ENCODE measurements at regions not wholly inside any gene's neighbourhood (a gene's known extent, or its start where the extent isn't known, plus 50 kb on each side); places are given as distances from the start of the nearest gene placed in this dataset.

GRCh38 chr3:88528494-88528893 lies 378.7 kb downstream of the C3orf38 start:
- TF ChIP-seq, protein P1, sequence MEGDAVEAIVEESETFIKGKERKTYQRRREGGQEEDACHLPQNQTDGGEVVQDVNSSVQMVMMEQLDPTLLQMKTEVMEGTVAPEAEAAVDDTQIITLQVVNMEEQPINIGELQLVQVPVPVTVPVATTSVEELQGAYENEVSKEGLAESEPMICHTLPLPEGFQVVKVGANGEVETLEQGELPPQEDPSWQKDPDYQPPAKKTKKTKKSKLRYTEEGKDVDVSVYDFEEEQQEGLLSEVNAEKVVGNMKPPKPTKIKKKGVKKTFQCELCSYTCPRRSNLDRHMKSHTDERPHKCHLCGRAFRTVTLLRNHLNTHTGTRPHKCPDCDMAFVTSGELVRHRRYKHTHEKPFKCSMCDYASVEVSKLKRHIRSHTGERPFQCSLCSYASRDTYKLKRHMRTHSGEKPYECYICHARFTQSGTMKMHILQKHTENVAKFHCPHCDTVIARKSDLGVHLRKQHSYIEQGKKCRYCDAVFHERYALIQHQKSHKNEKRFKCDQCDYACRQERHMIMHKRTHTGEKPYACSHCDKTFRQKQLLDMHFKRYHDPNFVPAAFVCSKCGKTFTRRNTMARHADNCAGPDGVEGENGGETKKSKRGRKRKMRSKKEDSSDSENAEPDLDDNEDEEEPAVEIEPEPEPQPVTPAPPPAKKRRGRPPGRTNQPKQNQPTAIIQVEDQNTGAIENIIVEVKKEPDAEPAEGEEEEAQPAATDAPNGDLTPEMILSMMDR (IDR thresholded peaks at IDR 0.05; ENCODE audit: low read depth, low read length), result no peak
- no peak for TF ChIP-seq EZH2phosphoT487 (IDR thresholded peaks at IDR 0.05; ENCODE audit: low read depth)

Measured in OCI-LY3 (cell line).